HTR-8/SVneo (cell line): ENCODE measurements at regions not wholly inside any gene's neighbourhood (a gene's known extent, or its start where the extent isn't known, plus 50 kb on each side); places are given as distances from the start of the nearest gene placed in this dataset.

ENCODE experiments used
- DNase-seq: peaks from one replicate; pipeline ENCODE4 v3.0.0; 2011; ENCODE audit warnings: low spot score, mixed read lengths; ENCODE audit not compliant: insufficient read length
- FAIRE-seq: peaks from 2 replicates; lab custom pipeline; 2011; peaks lifted over from hg19 to GRCh38; lab: Jason Lieb, UNC

GRCh38 chr12:88977115-88977514 lies 375.2 kb downstream of the DUSP6 start:
- no peak for DNase-seq
- no peak for FAIRE-seq

- FAIRE-seq: no peak
Observed at GRCh38 chr12:88973998-88974397, 378.3 kb downstream of the DUSP6 start.

GRCh38 chr12:88970740-88971139 lies 381.6 kb downstream of the DUSP6 start:
- no peak for DNase-seq
- FAIRE-seq: no peak

More at GRCh38 chr12:88973998-88974397, 378.3 kb downstream of the DUSP6 start:
- DNase-seq: no peak

GRCh38 chr12:88969127-88969526 lies 383.2 kb downstream of the DUSP6 start:
- no peak for DNase-seq
- FAIRE-seq: no peak

DNA sequence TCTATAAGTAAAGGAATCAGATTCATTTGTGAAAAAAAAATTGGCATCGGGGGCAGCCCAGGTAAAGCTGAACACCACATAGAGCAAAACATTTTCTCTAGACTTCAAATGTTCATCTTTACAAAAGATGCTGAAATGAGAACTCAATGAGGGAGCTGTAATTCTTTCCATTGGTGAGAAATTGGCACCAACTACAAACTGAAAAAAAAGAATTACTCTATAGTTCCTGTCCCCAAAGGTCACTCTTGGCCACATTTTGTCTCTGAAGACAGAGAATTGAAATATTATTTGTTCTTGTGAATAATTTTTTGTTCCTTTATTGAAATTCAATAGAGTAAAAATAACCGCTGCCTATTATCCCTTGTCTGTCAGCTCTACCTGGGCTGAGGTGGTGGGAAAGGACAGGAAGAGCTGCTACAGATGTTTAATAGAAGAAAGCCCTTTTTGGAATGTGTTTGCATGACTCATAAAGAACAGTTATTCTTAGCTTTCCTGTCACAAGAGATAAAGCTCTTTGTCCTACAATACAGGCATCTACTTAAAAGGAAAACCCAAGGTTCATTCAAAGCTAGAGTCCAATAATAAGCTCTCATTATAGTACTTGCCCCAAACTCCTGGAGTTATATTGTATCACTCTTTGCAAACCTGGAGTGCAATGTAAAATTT lies 380.1 kb upstream of the KITLG start:
- no peak for FAIRE-seq
- no peak for DNase-seq

DNA sequence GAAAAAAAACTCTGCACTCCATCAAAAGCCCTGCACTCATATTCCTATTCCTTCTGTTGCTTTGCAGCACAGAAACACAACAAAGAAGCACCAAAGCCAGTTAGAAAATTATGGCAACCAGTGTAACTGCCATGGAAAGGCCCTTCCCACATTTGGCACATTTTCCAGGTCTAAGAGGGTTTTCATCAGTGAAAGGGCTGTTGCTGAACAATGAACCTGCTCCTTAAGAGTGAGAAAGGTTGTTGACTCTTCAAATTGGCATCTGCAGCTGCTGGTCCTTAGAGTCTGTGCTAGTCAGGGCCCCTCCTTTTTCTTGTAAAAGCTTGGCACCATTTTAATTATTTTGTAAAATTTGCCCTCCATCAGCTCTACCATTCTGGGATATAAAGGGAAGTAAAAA lies 378.7 kb upstream of the KITLG start:
- FAIRE-seq (no peak), DNase-seq (no peak)

DNA sequence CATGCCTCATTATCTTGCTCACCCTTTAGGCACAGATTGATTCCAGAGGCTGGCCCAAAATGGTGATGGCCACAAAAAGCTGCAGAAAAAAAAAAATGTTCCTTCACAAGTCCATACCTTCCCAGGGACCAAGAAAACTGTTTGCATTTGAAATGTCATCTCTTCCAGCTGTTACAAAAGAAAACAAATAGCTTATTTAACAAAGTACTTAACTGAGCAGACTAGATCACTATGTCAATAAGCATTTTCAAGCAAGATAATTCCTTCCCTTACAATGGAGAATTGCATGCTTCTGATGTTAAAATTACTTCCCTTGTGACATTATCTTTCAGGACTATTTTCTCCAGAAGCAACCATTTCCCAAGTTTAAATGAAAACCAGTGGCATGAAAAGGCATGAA lies 377.9 kb upstream of the KITLG start:
- FAIRE-seq: no peak
- DNase-seq: no peak

DNA sequence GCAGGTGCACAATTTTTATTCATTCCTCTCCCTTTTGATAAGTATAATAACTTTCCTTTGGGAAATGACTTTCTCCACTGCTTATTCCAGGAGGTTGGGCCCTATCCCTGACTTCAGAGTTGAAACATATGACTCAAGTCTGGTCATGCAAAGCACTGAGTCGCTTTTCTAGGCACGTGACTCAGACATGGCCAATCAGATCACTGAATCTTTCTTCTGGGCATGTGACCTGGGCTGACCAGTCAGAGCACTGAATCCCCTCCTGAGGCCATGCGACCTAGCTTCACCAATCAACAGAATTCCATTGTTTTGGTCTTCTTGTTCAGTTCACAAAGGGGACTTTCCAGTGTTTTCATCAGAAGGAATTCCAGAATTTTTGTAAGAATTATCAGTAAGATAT lies 377.1 kb upstream of the KITLG start:
- DNase-seq (no peak), FAIRE-seq (no peak)

DNA sequence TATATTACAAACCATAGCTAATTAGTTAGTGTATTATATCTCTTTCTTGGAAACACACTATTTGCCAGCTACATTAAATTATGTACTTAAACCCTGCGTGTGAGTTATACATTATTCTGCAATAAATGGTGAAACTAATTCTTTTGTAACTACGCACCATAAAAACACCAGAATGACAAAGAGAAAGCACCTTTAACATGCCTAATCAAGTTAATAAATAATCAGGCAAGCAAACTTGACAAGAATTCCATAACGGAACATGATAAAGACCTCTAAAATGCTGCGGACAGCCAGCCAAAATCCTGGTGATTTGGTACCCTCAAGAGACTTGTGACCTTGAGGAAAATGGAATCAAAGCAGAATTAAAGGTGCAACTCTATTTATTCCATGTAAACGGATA lies 375.3 kb upstream of the KITLG start:
- FAIRE-seq (no peak), DNase-seq (no peak)

GRCh38 chr12:88953029-88953586 lies 372.8 kb upstream of the KITLG start:
- no peak for DNase-seq
- no peak for FAIRE-seq

DNA sequence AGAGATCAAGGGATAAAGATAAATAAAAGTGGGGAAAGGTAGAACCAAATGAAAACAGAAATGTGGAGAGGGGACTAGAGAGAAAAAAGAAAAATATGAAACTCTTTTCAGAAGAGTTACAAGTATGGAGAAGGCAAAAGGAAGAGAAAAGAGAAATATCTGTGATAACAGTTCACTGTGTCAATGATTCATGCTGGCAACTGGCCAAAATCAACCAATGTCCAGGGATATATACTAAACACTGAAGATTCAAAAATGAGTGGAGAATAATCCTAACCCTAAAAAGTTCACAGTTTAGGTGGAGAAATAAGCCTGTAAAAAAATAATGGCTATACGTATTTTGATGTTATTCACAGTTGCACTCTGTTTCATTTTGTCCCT lies 372.3 kb upstream of the KITLG start:
- FAIRE-seq (no peak), DNase-seq (no peak)

DNA sequence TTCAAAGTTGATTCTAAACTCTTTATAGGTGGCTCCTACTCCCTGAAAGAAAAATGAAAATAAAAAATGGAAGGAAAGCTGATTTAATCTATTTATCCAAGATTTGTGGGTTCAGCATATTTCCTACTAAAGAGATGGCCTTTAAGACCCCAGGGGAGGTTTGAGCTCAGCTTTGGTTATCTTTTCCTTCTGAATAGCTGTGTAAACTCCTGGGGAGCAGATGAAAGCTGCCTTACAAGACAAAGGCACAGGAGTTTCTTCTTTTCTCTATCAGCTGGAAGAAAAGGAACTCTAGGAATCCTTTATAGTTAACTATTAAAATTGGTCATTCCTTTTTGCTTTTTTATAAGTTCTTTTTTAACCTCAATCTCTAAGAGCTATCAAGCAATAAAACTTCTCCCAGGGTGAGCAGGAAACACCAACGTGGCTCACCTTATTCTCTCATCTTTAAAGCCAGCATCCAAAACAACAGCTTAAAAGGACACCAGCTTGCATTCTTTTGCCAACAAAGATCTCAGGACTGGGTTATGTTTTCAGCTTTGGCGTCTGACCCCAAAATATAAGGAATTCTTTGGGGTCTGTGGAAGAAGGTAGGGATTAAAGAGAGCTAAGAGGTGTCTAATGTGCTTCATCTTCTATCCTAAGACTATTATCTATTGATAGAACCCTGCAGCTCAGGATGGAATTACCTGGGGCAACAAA lies 371.7 kb upstream of the KITLG start:
- DNase-seq (no peak), FAIRE-seq (no peak)

DNA sequence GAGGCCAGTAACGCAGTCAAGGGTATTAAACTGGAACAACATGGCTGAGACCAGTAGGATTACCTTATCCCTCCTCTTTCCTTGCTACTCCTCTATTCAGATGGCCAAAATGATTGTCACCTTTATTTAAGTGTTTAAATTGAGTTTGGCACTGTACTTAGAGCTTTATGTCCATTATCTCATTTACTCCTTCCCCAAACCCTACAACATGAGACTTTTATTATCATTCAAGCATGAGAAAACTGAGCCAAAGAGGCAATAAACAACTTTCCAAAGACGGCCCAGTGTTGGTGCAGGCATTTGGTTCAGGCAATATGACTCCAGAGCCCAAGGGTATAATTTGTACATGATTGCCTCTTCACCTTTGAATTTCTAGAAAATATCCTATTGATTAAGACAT lies 370.9 kb upstream of the KITLG start:
- DNase-seq: no peak
- no peak for FAIRE-seq

DNA sequence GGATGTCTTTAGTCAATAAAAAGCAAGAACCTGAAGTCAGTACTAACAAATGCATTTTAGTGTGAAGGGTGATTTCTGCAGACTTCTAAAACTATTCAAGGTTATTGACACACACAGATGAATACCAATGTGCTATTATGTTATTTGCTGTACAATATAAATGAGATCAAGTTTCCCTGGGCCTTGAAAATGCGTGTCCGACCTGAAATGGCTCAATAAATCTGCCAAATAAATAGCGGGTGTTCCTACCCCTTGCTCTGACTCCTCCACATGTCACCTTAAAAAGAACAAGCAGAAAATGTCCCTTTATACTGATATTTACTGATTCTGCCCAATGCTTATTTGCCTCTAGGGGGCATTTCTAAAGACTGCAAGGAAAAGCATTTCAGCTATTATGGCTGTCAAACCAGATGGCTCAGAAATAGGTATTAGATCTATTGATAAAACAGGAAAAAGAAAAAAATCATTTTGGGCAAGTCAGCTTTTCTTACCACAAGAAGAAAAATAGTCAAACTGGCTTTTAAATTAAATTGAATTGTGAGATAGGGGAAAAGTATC lies 367.3 kb upstream of the KITLG start:
- no peak for DNase-seq
- FAIRE-seq: no peak

GRCh38 chr12:88946372-88946997 lies 366.2 kb upstream of the KITLG start:
- FAIRE-seq: no peak
- no peak for DNase-seq

DNA sequence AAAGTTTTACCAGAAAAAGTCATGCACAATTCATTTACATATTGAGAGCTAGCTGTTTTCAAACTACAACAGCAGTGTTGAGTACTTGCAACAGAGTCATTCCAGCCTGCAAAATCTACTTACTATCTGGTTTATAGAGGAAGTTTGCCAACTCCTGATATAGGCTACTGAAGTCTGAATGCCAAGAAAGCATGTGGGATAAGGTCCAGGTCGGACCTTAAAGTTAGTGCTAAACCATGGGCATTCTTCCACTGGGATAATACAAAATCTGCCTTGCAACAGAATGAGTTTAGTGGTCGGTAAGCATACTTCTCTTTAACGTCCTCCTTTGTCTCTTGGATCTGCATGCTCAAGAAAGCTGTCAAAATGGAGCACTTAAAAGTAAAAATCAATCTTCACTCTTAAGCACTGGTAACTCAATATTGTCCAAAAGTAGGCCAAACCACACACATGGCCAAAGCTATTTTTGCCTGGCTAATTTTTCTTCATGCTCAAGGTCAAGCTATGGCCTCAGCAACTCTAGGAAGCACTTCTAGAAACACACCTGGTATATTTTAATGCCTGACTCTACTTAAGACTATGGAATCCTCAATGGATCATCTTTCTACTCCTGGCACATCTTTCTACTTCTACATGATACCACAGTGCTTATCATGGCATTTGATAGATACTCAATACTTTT lies 364.9 kb upstream of the KITLG start:
- FAIRE-seq: no peak
- no peak for DNase-seq

DNA sequence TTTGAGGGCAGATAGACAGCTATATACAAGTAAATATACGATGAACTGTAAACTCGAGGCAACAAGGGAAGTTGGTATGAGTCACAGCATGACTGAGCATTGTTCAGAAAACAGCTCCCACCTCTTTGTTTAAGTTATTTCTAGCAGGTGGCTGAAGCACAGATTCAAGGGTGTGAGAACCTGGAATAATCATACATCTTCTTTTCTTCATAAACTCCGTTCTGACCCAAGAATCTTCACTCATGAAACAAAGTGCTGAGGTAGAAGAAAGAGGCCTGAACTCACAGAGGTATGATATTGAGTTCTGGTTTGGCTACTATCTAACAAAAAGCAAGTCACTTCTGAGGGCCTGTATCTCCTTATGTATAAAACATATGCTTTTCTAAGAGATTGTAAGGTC lies 364.1 kb upstream of the KITLG start:
- peak; percentile 5 for DNase-seq
- FAIRE-seq: no peak

GRCh38 chr12:88940854-88941253 lies 360.6 kb upstream of the KITLG start:
- FAIRE-seq (no peak), DNase-seq (no peak)

DNA sequence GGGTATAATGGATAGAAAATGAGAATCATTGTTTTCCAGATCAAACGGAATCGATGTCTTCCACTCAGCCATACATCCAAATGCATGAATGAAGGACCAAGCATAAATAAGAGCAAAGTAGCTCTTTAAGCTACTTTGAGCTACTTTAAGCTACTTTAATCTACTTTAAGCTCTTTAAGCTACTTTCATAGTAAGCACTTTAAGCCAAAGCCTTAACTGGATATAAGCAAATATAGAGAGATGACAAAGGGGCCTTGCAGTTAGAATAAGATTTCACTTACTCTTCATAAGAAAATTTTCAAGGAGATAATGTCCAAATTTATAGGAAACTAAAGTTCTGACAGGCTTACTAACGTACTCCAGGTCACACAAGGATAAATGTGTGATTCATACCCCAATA lies 355.6 kb upstream of the KITLG start:
- no peak for DNase-seq
- FAIRE-seq: no peak

GRCh38 chr12:88934163-88934747 lies 354.0 kb upstream of the KITLG start:
- FAIRE-seq (no peak), DNase-seq (no peak)
